Fibroblast of peridontal ligament (primary cell): ENCODE measurements at regions not wholly inside any gene's neighbourhood (a gene's known extent, or its start where the extent isn't known, plus 50 kb on each side); places are given as distances from the start of the nearest gene placed in this dataset.
A peak's percentile ranks its signal among the peaks of the same experiment; 100 is the strongest.
"Not testable (repeated sequence)": the region's sequence is repeated elsewhere in the genome, so short reads cannot be mapped to it uniquely, and the experiment has no call there.

Source experiments
- DNase-seq: peaks from one replicate; pipeline ENCODE4 v3.0.0-alpha.2; 2010; ENCODE audit errors: extremely low read depth

DNA sequence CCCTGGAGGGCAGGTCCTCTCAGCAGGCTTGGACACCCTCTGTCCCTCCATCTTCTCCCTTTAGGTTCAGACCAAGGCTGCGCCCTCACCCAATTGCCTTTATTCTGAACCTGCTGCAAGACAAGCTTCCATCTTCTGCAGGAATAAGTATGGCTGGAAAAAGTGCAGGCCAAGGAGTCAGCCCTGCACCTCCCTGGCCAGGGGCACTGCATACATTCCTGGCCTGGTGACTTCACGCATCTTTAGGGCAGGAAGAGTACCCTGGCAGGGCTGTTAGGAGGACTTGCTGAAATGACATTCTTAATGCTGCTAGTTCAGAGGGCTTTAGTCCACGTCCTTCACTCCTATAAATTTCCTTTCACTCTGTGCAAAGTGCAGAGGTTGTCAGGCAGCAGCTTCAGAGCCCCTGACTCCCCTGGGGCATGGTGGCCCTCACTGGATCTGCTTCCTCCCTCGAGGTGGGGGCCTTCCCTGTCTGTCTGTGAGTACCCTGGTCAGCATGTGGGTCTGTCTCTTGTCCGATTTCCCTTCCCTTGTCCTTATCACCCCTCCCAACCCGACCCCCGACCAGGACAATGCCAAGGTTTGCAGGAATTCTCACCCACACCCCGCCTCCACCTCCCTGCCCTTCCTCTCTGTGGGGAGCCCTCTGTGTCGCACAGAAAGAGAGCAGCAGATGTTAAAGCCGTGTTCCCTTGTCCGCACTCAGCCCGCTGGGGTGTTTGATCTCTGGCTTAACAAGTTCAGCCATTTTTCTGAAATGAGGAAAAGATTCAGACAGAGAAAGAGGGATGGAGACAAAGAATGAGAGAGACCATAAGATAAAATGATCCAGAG, 124.5 kb upstream of the SYT13 start:
- DNase-seq = no peak

DNA sequence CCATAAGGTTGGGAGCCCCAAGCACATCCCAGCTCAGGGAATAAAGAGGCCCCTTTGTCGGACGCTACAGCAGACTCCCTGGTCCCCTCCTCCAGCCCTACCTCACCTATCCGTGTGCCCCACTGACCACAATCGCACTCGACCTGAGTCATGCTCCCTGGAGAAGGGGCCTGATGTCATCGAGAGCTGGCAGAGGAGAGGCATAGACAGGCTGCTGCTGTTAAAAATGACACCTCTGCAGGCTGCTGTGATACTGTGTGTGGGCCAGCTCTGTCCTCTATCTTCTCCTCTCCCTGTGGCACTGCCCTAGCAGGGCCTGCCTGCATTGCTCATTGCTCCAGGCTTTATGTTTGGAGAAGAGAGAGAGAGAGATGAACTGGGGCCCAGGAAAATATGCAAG, 123.4 kb upstream of the SYT13 start:
- DNase-seq = no peak

DNA sequence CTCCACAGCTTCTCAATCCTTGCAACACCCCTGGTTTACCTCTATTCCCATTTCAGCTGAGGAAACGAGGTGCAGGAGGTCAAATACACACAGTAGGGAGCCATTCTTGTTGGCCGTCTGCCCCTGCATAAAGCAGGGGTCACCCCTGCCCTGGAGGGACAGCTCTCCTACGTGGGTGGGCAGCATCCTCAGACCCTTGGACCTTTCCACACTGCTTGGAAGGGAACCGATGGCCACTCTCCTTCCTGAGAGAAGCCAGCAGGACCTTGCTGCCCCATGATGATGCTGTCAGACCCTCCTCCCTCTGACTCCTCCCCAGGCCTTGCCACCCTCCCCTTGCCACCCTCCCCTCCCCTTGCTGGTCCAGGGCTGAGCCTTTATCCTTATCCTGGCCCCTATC, 121.1 kb upstream of the SYT13 start:
- DNase-seq = no peak

DNA sequence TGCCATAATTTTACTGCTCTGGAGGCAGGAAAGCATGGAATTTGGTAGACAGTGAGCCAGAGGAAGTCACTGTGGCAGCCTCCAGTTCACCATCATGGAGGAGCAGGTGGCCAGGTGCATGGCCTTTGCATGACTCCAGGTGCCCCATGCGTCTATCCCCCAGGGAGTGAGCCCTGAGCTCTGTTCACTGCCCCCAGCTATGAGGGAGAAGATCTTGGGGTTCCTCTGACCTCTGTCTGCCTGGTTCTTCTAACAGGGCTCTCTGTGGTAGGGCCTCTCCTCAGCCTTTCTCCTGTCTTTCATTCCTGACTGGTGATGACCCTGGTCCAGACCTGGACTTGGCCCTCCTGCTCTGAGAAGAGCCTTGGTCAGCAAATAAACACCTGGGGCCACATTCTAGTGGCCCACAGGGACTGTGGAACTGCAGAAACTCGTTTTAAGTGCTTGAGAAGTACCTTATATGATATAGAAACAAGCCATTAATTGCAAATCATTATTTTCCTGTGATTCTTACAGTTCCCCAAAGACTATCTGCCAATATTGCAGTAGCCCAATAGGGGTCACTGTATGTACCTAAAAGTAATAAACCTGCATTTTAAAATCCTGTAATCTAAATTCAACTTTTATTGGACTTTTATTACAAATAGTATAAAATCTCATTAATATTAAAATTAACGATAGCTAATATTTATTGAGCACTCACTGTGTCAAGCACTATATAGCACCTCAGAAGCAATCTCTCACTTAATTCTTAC, 120.0 kb upstream of the SYT13 start:
- DNase-seq = peak; percentile 20

DNA sequence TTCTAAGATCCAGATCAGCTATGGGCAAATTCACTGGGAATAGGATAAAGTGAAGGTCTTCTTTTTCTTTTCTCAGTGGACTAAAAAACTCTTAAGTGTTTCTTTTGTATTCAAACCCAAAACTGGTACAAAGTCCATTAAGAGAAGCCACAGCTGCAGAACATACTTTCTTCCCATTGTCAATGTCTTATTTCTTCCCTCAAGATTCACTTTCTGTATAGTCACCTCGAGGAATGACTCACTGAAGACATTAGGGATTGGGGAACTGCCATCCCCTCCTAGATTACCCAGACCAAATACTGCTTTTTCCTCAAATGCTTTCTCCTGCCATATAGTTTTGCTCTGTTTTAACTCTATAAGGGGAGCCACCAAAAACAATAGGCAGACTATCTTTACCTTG, 117.4 kb upstream of the SYT13 start:
- not testable (repeated sequence) for DNase-seq

DNA sequence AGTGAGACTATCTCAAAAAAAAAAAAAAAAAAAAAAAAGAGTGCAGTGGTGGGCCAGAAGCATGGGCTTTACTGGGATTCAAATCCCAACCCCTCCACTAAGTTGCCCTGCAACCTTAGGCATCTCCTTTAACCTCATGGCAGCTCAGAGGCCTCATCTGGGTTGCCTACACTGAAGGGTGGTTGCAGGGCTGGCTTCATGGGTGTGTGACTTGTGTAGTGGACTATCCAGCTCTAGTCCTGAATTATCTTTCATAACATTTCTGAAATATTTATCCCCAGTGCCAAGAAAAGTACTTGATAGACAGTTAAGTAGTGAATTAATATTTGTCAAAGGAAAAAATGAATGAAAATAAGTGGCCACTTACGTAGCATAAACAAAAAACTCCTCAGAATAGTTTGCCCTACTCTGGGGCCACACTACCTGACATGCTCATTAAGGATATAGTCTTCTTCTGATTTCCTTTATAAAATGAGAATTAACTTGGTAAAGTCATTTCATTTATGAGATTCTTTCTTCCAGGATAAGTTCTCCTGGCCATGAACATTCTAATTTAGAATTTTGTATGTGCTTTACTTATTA, 116.0 kb upstream of the SYT13 start:
- DNase-seq = no peak

DNA sequence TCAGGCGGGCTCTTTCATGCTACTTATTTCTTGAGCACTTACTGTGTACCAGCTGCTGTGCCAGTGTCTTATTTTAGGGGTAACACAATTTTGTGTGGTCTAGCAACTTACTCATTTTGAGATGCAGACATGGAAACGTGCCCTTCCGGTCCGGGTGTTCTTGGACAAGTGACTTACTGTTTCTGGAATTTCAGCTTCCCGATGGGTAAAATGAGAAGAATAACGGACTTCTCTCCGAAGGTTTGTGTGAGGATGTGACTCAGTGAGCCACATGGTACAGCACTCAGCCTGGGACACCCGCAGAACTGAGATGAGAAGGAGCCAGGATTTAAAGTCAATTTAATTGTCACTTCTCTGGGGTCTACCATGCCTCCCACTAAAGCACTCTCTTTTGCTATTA, 114.5 kb upstream of the SYT13 start:
- DNase-seq = peak; percentile 39

DNA sequence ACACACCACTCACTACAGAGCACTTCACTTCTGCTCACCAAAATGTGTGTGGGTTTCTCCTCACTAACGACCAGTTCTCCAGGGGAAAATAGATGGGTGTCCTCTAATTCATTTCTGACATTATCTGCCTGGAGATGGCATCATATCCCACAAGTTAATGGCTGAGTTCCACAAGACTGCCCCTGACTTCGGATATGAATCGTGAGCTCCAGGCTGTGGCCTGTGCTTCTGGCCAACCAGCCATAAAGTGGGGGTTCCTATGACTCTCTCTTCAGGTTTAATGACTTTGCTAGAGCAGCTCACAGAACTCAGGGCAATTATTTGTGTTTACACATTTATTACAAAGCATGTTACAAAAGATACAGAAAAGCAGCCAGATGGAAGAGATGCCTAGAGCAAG, 113.0 kb upstream of the SYT13 start:
- DNase-seq = no peak

DNA sequence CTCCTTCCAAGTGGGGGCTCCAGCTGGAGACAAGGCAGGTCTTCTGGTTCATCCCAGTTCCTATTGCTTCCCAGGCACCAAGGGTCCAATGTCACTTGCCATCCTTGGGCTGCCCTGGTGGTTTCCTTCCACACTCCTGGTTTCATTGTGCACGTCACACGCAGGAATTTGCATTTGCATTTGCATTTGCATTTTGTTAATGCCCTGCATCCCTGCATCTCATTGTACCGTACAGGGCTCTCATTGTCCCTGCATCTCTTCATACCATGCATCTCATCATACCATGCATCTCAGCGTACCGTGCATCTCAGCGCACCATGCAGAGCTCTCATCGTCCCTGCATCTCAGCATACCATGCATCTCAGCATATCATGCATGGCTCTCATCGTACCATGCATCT, 112.2 kb upstream of the SYT13 start:
- no peak for DNase-seq

DNA sequence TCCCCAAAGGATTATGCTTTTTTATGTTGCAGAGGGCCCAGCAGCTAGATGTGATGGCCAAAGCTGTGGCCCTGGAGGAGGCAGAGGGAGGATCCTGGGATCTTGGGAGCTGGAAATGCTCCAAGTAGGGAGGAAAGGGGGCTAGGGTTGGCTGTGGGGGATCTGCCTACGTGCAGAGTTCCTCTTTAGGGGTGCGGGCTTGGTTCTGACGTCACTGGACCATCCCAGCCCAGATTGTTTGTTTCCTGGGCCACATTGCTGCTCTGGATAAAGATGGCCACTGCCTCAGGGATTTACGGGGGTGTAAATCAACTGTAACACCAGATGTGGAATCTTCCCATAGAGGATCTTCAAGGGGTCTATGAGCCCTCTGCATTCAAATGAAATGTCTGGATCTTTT, 110.3 kb upstream of the SYT13 start:
- no peak for DNase-seq

DNA sequence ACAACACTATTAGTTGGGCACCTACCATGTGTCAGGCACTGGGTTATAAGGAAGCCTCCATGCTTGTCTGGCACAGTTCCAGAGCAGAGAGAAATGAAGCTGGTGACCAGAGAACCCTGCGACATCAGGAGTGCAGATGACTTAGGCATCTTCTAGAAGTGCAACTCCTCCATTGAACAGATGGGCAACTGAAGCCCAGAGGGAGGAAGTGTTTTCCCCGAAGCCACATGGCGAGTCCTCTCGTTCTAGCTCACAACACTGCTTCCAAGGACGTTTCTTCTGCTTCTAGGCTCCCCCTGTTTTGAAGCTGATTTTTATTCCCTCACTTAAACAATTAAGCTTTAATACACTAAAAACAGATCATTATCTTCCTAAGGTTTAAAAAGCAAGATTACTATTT, 109.8 kb upstream of the SYT13 start:
- DNase-seq = no peak

DNA sequence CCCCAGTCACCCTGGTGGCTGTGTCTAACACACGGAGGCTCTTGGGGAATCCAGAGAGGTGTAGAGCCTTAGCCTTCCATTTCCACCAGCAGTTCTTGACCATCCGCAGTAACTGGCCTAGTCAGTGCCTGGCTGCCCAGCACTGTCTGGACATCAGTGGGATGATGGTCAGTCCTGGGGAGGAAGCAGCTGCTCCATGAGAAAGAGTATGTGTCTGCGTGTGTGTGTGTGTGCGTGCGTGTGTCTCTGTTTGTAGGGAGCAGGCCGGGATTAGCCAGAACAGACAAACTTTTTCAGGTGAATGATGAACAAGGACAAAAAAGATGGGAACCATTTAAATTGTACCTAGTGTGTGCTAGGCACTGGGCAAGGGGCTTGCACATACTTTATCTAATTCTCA, 109.3 kb upstream of the SYT13 start:
- no peak for DNase-seq

DNA sequence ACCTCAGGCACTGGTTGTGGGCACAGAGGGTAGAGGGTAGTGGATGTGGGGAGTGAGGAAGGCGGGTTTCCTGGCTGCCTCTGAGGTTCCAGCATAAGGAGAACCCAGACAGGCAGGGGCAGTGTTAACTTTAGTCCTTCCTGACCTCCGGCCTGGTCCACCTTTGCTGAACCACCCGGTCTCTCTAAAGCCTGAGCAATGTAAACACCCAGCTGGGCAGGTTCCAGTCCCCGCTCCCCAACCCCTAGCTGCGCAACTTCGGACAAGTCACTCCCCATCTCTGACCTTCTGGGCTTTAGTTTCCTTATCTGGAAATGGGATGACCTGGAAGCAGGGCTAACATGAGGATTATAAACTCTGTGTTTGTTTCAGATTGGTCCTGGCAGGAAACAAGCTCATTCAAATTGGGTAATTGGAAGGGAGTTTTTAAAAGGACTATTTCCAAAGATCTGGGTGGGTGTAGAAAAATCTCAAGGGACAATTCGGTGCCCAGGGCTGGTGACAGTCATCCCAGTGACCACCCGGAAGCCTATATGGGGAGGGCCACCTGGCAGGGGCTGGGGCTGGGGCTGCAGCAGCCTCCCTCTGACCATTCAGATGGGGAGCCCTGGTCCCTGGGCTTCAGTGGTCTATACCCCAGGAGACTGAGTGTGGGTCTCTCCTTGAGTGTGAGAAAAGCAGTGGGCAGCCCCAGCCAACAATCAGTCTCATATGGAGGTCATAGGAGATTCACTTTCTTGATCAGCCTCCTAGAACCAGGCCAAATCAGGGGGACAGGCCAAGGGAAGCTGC, 108.3 kb upstream of the SYT13 start:
- no peak for DNase-seq

DNA sequence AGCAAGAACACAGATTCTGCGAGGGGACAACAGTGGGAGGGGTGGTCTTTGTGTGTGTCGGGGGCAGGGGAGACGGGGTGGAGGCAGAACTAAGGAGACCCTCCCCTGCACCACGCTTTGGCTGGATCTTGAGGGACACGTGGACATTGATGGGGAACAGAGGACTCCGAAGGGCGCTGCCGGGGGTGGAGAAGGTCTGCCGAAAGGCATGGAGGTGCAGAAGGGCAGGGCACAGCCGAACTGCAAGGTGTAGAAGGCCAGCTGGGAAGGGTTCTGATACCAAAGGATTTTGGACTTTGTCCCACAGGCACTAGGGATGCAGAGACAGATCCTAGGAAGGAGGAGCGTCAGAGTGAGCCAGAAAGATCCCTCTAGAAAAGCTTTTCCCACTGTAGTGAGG, 107.7 kb upstream of the SYT13 start:
- DNase-seq = no peak

DNA sequence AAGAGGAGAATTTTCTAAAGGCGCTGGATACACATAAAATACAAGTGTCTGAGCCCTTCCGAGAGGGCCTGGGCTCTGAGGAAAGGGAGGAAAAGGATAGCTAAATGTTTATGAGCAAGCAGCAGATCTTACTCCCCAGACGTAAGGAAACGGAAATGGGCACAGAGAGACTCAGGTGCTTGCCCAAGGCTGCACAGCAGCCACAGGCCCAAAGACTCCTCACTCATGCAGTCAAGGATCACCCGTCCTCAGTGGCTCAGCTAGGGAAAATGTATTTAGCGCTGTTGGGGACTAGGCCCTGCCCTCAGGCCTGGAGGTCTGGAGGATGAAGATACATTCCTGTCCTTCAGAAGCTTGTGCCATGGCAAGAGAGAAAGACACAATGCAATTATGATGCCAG, 107.2 kb upstream of the SYT13 start:
- no peak for DNase-seq

DNA sequence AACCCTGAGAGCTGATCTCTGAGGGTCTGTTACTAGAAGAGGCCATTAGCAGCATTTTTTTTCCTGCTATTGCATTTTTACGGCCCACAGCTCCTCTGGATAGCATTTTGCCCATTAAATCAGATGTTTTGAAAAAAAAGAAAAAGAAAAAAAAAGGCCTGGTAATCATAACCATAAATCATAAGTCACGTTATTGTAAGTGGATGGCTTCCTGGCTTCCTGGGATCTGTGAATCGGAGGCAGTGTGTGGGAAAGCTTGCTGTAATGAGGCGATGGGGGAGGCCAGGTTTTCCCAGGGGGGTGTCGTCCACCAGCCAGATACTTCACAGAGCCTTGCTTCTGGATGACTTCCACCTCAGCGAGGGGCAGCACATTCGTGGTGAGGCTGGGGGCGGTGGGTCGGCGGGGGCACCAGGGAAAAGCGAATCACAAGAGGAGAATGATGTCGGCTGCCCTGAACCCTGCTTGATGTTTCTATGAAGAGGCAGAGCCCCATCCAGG, 106.5 kb upstream of the SYT13 start:
- no peak for DNase-seq

DNA sequence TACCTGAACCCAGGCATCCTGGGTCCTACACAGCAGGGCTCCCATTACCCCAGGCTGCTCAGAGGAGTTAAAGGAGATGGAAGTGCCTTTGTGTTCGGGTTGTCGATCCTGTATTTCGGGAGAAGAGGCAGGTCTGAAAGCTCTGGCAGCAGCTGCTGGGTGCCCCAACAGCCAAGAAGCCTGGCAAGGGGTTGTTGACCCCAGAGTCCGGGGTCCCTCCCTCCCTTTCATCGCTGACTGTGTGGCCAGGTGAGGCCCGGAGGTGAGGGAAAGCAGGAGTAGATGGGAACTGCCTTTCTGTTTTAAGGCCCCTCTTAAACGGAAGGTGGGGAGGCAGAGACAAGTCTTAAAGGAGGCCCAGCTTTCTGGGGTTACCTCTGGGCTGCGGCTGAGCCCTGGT, 106.0 kb upstream of the SYT13 start:
- no peak for DNase-seq

DNA sequence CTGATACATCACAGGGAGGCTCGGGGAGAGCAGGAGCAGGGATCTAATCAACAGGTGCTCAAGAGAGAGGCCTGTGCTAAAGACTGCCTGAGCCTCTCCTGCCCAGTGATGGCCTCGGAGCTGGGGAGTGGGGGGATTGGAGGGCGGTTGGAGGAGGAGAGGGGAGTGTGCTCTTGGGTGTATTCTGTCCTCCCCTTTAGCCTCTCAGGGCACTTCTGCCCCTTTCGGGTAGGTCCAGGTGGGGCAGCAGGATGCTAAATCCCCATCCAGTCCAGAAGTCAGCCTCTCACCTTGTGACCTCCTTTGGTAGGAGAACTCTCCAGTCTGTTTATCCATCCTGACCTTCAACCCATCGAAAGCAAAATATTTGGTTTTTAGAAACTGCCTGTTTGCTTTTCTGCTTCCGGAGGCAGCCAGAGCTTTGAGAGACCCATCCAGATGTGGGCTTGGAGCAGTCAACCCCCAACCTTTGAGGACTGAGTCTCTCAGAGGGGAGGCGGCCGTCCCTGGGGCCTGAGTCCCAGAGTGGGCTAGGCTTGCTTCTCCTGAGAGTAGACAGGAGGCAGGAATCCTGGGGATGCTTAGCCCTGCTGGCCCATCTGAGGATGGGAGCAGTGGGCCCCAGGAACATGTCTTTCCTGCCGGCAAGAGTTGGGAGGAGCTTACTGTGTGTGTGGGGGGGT, 105.2 kb upstream of the SYT13 start:
- no peak for DNase-seq

DNA sequence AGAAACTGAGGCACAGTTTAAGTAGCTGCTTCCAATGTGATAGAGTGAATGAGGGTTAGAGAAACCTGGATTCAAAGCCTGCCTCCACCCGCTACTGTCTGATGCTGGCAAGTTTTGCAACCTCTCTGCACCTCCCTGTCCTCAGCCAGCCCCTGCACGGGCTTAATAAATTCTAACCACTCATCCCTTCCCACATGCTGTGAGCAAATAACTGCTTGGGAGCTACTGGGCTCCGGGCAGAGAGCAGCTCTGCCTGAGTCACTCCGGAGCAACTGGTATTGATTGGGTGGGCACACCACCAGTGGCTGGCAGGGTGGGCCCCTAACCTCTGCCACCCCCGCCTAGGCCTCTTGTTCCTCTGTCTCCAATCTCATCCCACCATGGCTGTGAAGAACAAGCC, 104.3 kb upstream of the SYT13 start:
- no peak for DNase-seq

DNA sequence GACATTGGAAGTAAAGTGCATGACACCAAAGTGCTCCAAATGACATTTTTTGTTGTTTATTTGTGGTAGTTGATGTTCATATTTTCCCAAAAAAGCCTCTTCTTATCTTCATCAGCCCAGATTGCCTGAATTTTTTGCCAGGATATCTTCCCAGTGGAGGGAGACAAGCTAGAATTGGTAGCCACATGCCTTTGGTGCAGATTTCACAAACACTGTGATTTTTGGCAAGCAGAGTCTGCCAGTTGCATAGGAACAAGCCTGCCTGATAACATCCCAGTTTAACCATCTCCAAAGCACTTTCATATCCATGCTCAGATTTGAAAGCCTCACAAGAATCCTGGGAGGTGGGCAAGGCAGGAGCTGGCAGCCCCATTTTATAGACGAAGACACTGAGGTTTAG, 102.3 kb upstream of the SYT13 start:
- DNase-seq = peak; percentile 12

DNA sequence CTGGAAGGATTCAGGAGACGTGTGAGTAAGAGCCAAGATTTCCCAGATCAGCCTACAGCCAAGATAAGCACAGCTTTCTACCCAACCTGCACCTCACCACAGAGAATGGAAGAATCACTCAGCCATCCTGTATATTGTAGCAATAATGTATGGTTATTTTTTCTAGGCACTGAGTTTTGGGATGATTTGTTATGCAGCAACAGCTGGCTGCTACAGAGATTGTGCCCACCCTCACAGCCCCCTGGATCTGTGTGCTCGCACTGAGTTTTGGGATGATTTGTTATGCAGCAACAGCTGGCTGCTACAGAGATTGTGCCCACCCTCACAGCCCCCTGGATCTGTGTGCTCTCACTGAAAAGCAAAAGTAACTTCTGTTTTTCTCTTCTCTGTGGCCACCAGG, 101.7 kb upstream of the SYT13 start:
- not testable (repeated sequence) for DNase-seq
